Fibroblast of pulmonary artery (primary cell): ENCODE measurements at regions not wholly inside any gene's neighbourhood (a gene's known extent, or its start where the extent isn't known, plus 50 kb on each side); places are given as distances from the start of the nearest gene placed in this dataset.

Experiments
- DNase-seq: peaks from one replicate; pipeline ENCODE4 v3.0.0-alpha.2; 2010; ENCODE audit warnings: low read depth
- H3K4me3 ChIP-seq: replicated peaks from 2 replicates; pipeline ENCODE4 v1.5.1; 2011; ENCODE audit warnings: low read depth, mild to moderate bottlenecking, control low read depth, low read length, moderate library complexity
- TF ChIP-seq, protein P1 (sequence below): IDR thresholded peaks from 2 replicates; pipeline ENCODE4 v1.5.1; 2011; ENCODE audit warnings: mild to moderate bottlenecking, control low read depth, low read length, inconsistent platforms; ENCODE audit errors: missing control alignments

DNA sequence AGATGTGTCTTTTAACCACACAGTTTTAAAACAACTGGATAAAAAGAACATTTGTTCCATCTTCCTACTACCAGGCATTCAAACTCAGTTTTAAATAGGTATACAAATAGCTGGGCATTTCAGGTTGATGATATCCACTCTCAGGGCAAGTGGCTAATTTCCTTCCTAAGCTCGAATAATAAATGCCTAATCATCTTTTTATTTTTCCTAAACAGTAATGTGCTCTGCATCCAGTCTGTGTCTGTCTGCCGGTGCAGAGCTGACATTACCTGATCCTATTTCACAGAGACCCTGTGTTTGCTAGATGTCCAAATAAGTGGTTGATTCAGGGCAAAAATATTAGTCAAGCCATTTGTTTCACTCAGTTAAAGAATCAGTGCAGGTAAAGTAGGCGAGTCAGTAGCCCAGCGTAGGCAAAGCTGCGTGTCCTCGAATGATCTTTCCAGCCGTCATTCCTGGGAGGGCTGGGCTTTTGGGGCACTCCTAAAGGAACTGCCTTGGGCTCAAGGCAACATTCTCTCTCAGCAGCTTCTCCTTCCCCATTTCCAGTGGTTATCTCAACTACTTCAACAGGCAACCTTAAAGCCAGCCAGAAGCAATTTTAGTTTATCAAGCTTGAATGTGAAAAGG, 74.2 kb upstream of the BMP2 start:
- H3K4me3 ChIP-seq: no peak overlapping the region
- TF ChIP-seq, protein P1, sequence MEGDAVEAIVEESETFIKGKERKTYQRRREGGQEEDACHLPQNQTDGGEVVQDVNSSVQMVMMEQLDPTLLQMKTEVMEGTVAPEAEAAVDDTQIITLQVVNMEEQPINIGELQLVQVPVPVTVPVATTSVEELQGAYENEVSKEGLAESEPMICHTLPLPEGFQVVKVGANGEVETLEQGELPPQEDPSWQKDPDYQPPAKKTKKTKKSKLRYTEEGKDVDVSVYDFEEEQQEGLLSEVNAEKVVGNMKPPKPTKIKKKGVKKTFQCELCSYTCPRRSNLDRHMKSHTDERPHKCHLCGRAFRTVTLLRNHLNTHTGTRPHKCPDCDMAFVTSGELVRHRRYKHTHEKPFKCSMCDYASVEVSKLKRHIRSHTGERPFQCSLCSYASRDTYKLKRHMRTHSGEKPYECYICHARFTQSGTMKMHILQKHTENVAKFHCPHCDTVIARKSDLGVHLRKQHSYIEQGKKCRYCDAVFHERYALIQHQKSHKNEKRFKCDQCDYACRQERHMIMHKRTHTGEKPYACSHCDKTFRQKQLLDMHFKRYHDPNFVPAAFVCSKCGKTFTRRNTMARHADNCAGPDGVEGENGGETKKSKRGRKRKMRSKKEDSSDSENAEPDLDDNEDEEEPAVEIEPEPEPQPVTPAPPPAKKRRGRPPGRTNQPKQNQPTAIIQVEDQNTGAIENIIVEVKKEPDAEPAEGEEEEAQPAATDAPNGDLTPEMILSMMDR: no peak
- no peak for DNase-seq

DNA sequence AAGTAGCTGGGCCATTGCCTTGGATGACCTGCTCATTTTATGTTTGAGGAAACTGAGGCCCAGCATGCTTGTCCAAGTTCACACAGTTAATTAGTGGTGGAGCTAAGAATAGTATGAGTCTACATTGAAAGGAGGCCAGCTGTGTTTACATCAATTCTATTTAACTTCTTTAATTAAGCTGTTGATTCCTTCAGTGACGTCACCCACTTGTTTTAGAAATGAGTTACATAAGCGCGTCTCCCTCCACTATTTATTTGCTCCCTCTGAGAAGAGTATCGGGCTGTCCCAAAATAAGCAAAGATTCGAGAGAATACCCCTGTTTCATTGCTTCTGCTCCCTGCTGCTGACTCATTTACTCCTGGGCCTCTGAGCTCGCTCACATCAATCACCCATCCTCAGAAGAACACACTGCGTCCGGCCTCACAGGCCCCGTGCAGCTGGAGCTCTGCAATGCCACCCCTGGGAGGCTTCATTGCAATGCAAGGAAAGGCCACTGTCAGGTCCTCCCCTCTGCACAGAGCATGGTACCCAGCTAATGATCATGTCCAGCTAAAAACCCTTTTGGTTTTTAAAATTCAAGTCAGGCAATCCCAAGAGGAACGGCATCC, 74.8 kb upstream of the BMP2 start:
- TF ChIP-seq, protein P1: no peak
- H3K4me3 ChIP-seq: no peak overlapping the region
- DNase-seq: no peak

DNA sequence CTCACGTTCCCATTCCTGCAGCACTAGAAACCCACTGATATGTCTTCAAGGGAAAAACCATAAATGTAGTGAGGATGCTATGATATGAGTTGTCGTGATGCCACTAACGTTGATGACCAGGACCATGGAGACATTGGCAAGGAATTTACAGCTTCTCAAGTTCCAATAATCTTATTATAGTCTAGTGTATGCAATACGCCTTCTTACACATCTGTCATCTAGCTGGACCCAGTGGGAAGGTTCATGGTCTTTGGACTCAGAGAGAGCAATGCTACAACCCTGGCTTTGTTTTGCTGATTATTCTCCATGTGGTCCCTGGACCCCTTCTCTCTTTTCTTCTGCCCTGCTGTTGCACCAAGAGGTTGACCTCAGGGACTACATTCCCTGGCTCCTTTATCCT, 76.0 kb upstream of the BMP2 start:
- H3K4me3 ChIP-seq: no peak overlapping the region
- no peak for DNase-seq
- TF ChIP-seq, protein P1: no peak

DNA sequence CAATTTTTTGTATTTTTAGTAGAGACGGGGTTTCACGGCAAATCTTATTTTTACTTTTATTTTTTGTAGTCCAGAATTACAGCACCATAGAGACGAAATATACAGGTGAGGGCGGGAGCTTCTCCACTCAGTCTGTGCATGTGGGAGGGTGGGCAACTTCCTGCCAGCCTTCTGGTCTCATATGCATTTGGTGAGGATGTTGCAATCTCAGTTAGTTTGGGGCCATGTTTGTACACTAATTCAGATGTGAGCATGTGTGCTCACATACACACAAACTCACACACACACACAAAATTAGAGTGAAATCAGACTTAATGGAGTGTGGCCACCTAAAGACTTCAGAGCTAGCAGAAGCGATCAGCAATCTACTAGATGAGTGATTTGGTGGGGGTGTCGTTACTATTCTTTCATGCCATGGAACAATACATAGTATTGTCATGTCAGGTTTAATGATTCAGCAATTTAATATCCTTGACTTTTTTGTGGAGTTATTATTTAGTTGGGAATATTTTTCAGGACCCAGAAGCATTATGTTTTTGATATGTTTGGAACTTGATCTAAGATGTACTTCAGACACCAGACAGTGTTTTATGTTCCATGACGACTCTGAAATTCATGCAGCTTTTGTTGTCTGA, 78.0 kb upstream of the BMP2 start:
- no peak for DNase-seq
- no peak overlapping the region for H3K4me3 ChIP-seq
- TF ChIP-seq, protein P1: no peak

DNA sequence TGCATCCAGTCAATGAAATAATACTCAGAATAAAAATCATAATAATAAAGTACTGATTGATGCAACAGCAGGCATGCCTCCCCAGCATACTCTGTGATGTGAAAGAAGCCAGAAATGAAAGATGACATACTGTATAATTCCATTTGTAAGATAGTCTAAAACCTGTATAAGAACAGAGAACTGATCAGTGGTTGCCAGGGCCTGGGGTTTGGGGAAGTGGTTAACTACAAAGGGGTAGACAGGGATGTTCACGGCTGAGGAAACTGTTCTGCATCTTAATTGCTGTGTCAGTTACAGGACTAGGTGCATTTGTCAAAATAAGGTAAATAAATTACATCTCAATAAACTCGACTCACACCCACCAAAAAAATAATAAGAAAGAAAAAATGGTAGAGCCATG, 81.3 kb upstream of the BMP2 start:
- TF ChIP-seq, protein P1: no peak
- no peak overlapping the region for H3K4me3 ChIP-seq
- DNase-seq: no peak

DNA sequence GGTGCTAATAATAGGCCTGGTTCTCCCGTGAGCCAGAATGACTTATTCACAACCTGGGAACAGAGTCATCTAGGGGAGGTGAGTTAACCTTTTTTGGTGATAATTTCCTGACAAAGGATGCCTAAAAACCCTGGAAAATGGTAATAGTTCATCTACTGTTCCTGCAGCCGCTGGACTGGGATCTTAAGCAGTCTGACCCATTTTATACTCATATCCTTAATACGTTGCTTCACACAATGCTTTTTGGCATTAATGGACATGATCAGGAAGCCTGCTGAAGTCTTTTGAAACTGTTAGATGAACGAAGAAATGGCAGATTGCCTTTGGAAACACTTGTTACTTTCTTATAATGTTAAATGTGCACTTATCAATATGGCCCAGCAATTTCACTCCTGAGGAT, 81.9 kb upstream of the BMP2 start:
- TF ChIP-seq, protein P1: no peak
- no peak for DNase-seq
- no peak overlapping the region for H3K4me3 ChIP-seq
